Thoracic aorta (tissue), 2 donors: ENCODE measurements at regions not wholly inside any gene's neighbourhood (a gene's known extent, or its start where the extent isn't known, plus 50 kb on each side); places are given as distances from the start of the nearest gene placed in this dataset.

Experiments used
- ATAC-seq: fragments of 150-250 bp; one replicate; pipeline ENCODE4 v1.8.0; 2017; ENCODE audit warnings: low read depth; ENCODE audit not compliant: insufficient number of reproducible peaks, low FRiP score
- DNase-seq: peaks from one replicate; pipeline ENCODE4 v3.0.0-alpha.2; 2020; ENCODE audit warnings: low spot score
- H3K27ac ChIP-seq, 2 donors: fragments of 200-600 bp; sonication (generic); 1 replicate in 1 of 2; 2 replicates in 1 of 2; pipeline ENCODE4 v1.5.1; 2016; ENCODE audit warnings: mild to moderate bottlenecking in 2 of 2, moderate library complexity in 2 of 2
- H3K27me3 ChIP-seq: fragments of 200-600 bp; sonication (generic); replicated peaks from 2 replicates; pipeline ENCODE4 v1.6.0; 2016; ENCODE audit warnings: mild to moderate bottlenecking; ENCODE audit not compliant: insufficient read depth
- H3K36me3 ChIP-seq: fragments of 200-600 bp; sonication (generic); one replicate; pipeline ENCODE4 v1.5.1; 2016
- H3K4me1 ChIP-seq, 2 donors: fragments of 200-600 bp; sonication (generic); 1 replicate in 1 of 2; 2 replicates in 1 of 2; pipeline versions ENCODE4 v1.5.1 to v1.6.0; 2016; ENCODE audit warnings: low read depth in 2 of 2, mild to moderate bottlenecking in 1 of 2; ENCODE audit not compliant: control insufficient read depth in 1 of 2
- H3K4me3 ChIP-seq: fragments of 200-600 bp; sonication (generic); 2 replicates; pipeline ENCODE4 v1.5.1; 2016; ENCODE audit warnings: mild to moderate bottlenecking
- H3K9me3 ChIP-seq: fragments of 200-600 bp; sonication (generic); 2 replicates; pipeline ENCODE4 v1.5.1; 2016
- TF ChIP-seq, protein P1 (sequence below): fragments of 200-600 bp; sonication (generic); IDR thresholded peaks from one replicate; pipeline ENCODE4 v1.5.1; 2019; ENCODE audit warnings: antibody characterized with exemption

DNA sequence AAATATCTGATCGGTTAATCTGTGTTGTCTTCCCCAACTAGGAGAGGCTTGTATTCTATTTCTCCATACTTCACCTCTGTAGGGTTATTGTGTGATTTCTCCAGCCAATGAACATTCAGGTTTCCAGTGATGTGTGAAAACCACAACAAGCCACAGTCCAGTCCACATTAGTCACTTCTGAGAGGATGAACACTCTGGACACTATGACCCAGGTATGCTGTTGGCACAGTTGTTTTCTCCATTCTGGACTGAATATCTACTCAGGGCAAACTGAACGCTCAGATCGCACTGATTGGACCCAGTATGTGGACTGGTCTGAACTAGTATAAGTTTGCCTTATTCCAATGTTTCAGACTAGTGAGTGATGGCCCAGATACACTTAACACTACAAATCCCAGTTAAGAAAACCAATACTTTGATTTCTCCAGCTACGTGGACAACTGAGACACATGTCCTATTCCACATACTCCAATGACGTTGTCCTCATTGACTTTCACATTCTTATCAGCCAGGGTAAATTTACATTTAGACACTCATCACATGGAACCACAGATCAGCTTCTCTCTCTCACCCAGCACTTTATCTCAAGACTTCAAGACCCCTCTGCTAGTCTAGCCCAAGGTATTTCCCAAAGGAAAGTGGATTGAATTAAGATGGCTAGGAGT lies 587.4 kb upstream of the SGO1 start:
- Histone ChIP-seq H3K27me3 (no peaks in the 10 kb centered on the region), H3K4me3 (no peak overlapping the region), H3K27ac (no peak overlapping the region), H3K9me3 (no peaks in the 10 kb centered on the region), H3K4me1 (no peaks in the 10 kb centered on the region), H3K36me3 (no peaks in the 10 kb centered on the region)
- ATAC-seq (no peak), DNase-seq (no peak)
- TF ChIP-seq, protein P1, sequence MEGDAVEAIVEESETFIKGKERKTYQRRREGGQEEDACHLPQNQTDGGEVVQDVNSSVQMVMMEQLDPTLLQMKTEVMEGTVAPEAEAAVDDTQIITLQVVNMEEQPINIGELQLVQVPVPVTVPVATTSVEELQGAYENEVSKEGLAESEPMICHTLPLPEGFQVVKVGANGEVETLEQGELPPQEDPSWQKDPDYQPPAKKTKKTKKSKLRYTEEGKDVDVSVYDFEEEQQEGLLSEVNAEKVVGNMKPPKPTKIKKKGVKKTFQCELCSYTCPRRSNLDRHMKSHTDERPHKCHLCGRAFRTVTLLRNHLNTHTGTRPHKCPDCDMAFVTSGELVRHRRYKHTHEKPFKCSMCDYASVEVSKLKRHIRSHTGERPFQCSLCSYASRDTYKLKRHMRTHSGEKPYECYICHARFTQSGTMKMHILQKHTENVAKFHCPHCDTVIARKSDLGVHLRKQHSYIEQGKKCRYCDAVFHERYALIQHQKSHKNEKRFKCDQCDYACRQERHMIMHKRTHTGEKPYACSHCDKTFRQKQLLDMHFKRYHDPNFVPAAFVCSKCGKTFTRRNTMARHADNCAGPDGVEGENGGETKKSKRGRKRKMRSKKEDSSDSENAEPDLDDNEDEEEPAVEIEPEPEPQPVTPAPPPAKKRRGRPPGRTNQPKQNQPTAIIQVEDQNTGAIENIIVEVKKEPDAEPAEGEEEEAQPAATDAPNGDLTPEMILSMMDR: no peak

GRCh38 chr3:20772869-20773268 lies 586.9 kb upstream of the SGO1 start:
- Histone ChIP-seq H3K4me3 (no peak overlapping the region), H3K9me3 (no peaks in the 10 kb centered on the region), H3K4me1 (no peaks in the 10 kb centered on the region), H3K36me3 (no peaks in the 10 kb centered on the region), H3K27me3 (no peaks in the 10 kb centered on the region), H3K27ac (no peak overlapping the region)
- DNase-seq (no peak), ATAC-seq (no peak)
- TF ChIP-seq, protein P1: no peak

GRCh38 chr3:20769430-20769829 lies 583.4 kb upstream of the SGO1 start:
- H3K36me3 ChIP-seq: no peaks in the 10 kb centered on the region
- no peaks in the 10 kb centered on the region for H3K9me3 ChIP-seq
- H3K27ac ChIP-seq: no peak overlapping the region
- no peaks in the 10 kb centered on the region for H3K27me3 ChIP-seq
- H3K4me3 ChIP-seq: no peak overlapping the region
- no peaks in the 10 kb centered on the region for H3K4me1 ChIP-seq
- DNase-seq: no peak
- TF ChIP-seq, protein P1: no peak
- ATAC-seq: no peak

- Histone ChIP-seq H3K4me1 (no peaks in the 10 kb centered on the region), H3K36me3 (no peaks in the 10 kb centered on the region), H3K27me3 (no peaks in the 10 kb centered on the region), H3K27ac (no peak overlapping the region), H3K4me3 (no peak overlapping the region), H3K9me3 (no peaks in the 10 kb centered on the region)
- TF ChIP-seq, protein P1: no peak
- no peak for DNase-seq
- ATAC-seq: no peak
These were observed 575.0 kb upstream of the SGO1 start for GRCh38 chr3:20760981-20761380.

GRCh38 chr3:20752416-20752815 lies 566.4 kb upstream of the SGO1 start:
- DNase-seq: no peak
- no peaks in the 10 kb centered on the region for H3K9me3 ChIP-seq
- H3K27me3 ChIP-seq: no peaks in the 10 kb centered on the region
- H3K36me3 ChIP-seq: no peaks in the 10 kb centered on the region
- no peak for ATAC-seq
- H3K27ac ChIP-seq: no peak overlapping the region
- TF ChIP-seq, protein P1: no peak
- H3K4me1 ChIP-seq: no peaks in the 10 kb centered on the region
- no peak overlapping the region for H3K4me3 ChIP-seq
